Heart left ventricle (tissue), 13 donors: ENCODE measurements at regions not wholly inside any gene's neighbourhood (a gene's known extent, or its start where the extent isn't known, plus 50 kb on each side); places are given as distances from the start of the nearest gene placed in this dataset.

Source experiments
- CTCF ChIP-seq, 12 donors: fragments of 200-600 bp; sonication (generic) in 4 of 12; IDR thresholded peaks; one replicate each; pipeline versions ENCODE4 v1.5.0 to v1.8.0; 2018 to 2022; ENCODE audit warnings: antibody characterized with exemption in 12 of 12, mild to moderate bottlenecking in 5 of 12
- POLR2A ChIP-seq, 2 donors: fragments of 450-650 bp; IDR thresholded peaks; one replicate each; pipeline ENCODE4 v1.6.1; 2017; ENCODE audit warnings: antibody characterized with exemption in 2 of 2, mild to moderate bottlenecking in 2 of 2, moderate library complexity in 2 of 2
- donor health status: ischemic (EF 13 %, LVEDD 7.1; RV severe dilation, severe dysfunction).
- donor health status: DM: no; HTN: yes; CAD: no.
- donor health status: DM: no; HTN: no; CAD: no.
- donor health status: ischemic (EF 25% LVEDD 6.9; RV normal size, moderate dysfunction).
- donor health status: ischemic (EF 25% LVEDD 5.7; RV mildly dilated, moderate dysfunction).
- donor health status: ischemic (EF 35%, LVEDD 5.7; RV mildly dilated, moderate dysfunction).
- donor health status: nonischemic (EF 11% LVEDD 7.7; RV severe dilation, severe dysfunction).
- donor health status: DM: yes; HTN: yes; CAD: no.
- donor health status: PGD.
- donor health status: ischemic (EF 29% LVEDD 5.4; RV normal size, mild dysfunction).
- donor health status: nonischemic (EF 23%, LVEDD 6.1; RV moderate dilation, normal function).

GRCh38 chr21:32062591-32063227 is 189.9 kb downstream of the HUNK start:
- TF ChIP-seq CTCF (IDR thresholded peaks at IDR 0.05) (no peak), POLR2A (IDR thresholded peaks at IDR 0.05) (no peak)
